ENCODE measurements at regions not wholly inside any gene's neighbourhood (a gene's known extent, or its start where the extent isn't known, plus 50 kb on each side); places are given as distances from the start of the nearest gene placed in this dataset.

DNA sequence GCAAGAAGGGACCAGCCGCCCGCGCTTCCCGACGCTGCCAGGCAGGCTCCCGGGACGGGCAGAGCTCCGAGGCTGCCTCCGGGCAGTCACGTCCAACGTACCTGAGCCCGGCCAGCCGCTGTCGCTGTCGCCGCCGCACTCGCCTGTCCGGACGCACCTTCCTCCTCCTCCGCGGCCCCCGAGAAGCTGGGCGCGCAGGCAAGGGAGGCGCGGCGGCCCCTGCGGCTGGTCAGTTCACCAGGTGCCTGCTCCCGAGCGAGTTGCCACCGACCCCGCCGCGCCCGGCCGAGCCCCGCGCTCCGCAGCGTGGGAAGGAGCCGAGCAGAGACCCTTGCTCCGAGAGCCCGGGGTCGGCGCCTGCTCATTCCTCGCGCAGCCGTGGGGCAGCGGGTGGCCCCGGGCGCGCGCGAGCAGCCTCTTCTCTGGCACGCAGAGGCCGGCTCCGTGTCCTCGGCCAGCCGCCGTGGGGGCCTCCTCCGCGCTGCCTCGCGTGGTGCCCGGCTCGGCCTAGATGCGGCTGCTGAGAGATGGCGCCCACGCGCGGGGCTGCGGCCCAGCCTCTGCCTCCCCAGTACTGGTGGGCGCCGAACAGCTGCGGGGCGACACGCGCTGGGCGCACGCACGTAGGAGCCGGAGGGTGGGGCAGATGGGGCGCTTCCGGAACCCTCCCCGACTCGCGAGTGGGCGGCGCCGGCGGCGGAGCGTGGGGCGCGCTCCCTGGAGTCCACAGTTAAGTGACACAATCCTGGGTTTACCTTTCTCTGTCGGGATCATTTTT lies 419.4 kb downstream of the UQCRFS1 start:
- TF ChIP-seq EZH2 (IDR thresholded peaks at IDR 0.05; ENCODE audit: borderline replicate concordance, low read length): no peak
- TF ChIP-seq, protein P1, sequence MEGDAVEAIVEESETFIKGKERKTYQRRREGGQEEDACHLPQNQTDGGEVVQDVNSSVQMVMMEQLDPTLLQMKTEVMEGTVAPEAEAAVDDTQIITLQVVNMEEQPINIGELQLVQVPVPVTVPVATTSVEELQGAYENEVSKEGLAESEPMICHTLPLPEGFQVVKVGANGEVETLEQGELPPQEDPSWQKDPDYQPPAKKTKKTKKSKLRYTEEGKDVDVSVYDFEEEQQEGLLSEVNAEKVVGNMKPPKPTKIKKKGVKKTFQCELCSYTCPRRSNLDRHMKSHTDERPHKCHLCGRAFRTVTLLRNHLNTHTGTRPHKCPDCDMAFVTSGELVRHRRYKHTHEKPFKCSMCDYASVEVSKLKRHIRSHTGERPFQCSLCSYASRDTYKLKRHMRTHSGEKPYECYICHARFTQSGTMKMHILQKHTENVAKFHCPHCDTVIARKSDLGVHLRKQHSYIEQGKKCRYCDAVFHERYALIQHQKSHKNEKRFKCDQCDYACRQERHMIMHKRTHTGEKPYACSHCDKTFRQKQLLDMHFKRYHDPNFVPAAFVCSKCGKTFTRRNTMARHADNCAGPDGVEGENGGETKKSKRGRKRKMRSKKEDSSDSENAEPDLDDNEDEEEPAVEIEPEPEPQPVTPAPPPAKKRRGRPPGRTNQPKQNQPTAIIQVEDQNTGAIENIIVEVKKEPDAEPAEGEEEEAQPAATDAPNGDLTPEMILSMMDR (conservative IDR thresholded peaks at IDR 0.05 in 1 of 2, IDR thresholded peaks at IDR 0.05 in 1 of 2; ENCODE audit: extremely low read depth in 1 of 2, insufficient read depth in 1 of 2, low read depth in 1 of 2, low read length in 2 of 2): no peak

Measured in mammary epithelial cell (primary cell).